H1 (cell line): ENCODE measurements at regions not wholly inside any gene's neighbourhood (a gene's known extent, or its start where the extent isn't known, plus 50 kb on each side); places are given as distances from the start of the nearest gene placed in this dataset.

Source experiments
- CTCF ChIA-PET: fragments of 300-600 bp; sonication (Branson Sonifier 250); formaldehyde crosslinking; loops from one replicate; lab custom pipeline; 2021; ENCODE audit not compliant: partially characterized antibody; lab: Charles Lee
- POLR2A ChIA-PET: fragments of 300-600 bp; sonication (Branson Sonifier 250); formaldehyde crosslinking; loops from one replicate; lab custom pipeline; 2021; ENCODE audit warnings: inconsistent platforms; ENCODE audit not compliant: partially characterized antibody; lab: Charles Lee
- DNase-seq, 2 experiments: peaks; one replicate each; pipeline versions ENCODE4 v3.0.0 to v3.0.0-alpha.2; 2010 to 2022; ENCODE audit warnings: low spot score in 2 of 2, low read depth in 1 of 2, mixed read lengths in 1 of 2
- FAIRE-seq: peaks from 2 replicates; lab custom pipeline; 2011; peaks lifted over from hg19 to GRCh38; lab: Jason Lieb, UNC
- H2AFZ ChIP-seq: 2 replicates; pipeline ENCODE4 v1.8.1; 2012; ENCODE audit warnings: low read length, inconsistent platforms
- H2AK5ac ChIP-seq: 2 replicates; pipeline ENCODE4 v1.6.1; 2013; ENCODE audit warnings: low read depth, low read length
- H2BK120ac ChIP-seq: replicated peaks from 2 replicates; pipeline ENCODE3; 2013; ENCODE audit warnings: low read depth, low read length, inconsistent platforms
- H2BK12ac ChIP-seq: 2 replicates; pipeline ENCODE4 v1.6.1; 2013; ENCODE audit warnings: low read depth, low read length
- H2BK15ac ChIP-seq: 2 replicates; pipeline ENCODE4 v1.6.1; 2013; ENCODE audit warnings: low read length
- H2BK20ac ChIP-seq: 2 replicates; pipeline ENCODE4 v1.6.1; 2013; ENCODE audit warnings: low read length
- H2BK5ac ChIP-seq: 2 replicates; pipeline ENCODE4 v1.6.1; 2013; ENCODE audit warnings: low read depth, low read length
- H3K14ac ChIP-seq: 2 replicates; pipeline ENCODE4 v1.6.1; 2013; ENCODE audit warnings: inconsistent platforms; ENCODE audit not compliant: insufficient read length
- H3K18ac ChIP-seq: 2 replicates; pipeline ENCODE4 v1.6.1; 2013; ENCODE audit warnings: low read length; ENCODE audit errors: extremely low read depth
- H3K23ac ChIP-seq: 2 replicates; pipeline ENCODE4 v1.6.1; 2013; ENCODE audit warnings: inconsistent platforms; ENCODE audit not compliant: insufficient read length
- H3K23me2 ChIP-seq: 2 replicates; pipeline ENCODE4 v1.6.1; 2013; ENCODE audit warnings: low read depth, low read length
- H3K27ac ChIP-seq: 2 replicates; pipeline ENCODE4 v1.6.1; 2011; ENCODE audit warnings: low read depth, low read length, inconsistent platforms
- H3K27me3 ChIP-seq, 4 experiments: replicated peaks in 1 of 4; 1 replicate in 1 of 4; 2 replicates in 3 of 4; pipeline versions ENCODE4 v1.6.1 to v1.8.1; 2011 to 2013; ENCODE audit warnings: low read length in 3 of 4, mild to moderate bottlenecking in 3 of 4, inconsistent platforms in 2 of 4, mixed read lengths in 2 of 4, moderate library complexity in 1 of 4; ENCODE audit not compliant: control insufficient read depth in 3 of 4, insufficient read depth in 3 of 4; ENCODE audit errors: extremely low read depth in 1 of 4
- H3K36me3 ChIP-seq, 4 experiments: 2 replicates each; pipeline versions ENCODE4 v1.6.1 to v1.8.1; 2011 to 2013; ENCODE audit warnings: mild to moderate bottlenecking in 4 of 4, low read length in 3 of 4, moderate library complexity in 2 of 4, control low read depth in 1 of 4, inconsistent platforms in 1 of 4; ENCODE audit not compliant: insufficient read depth in 4 of 4, control insufficient read depth in 2 of 4
- H3K4ac ChIP-seq: replicated peaks from 2 replicates; pipeline ENCODE3; 2013; ENCODE audit warnings: low read length, low read depth, mixed read lengths, inconsistent platforms; ENCODE audit not compliant: insufficient read length
- H3K4me1 ChIP-seq, 4 experiments: replicated peaks in 1 of 4; 1 replicate in 1 of 4; 2 replicates in 3 of 4; pipeline versions ENCODE4 v1.6.1 to v1.8.1; 2011 to 2013; ENCODE audit warnings: low read length in 3 of 4, inconsistent platforms in 2 of 4, mixed read lengths in 1 of 4; ENCODE audit not compliant: insufficient read depth in 4 of 4, control insufficient read depth in 3 of 4
- H3K4me2 ChIP-seq, 2 experiments: 2 replicates each; pipeline versions ENCODE4 v1.6.1 to v1.8.1; 2011 to 2013; ENCODE audit warnings: low read depth in 2 of 2, low read length in 2 of 2, control low read depth in 1 of 2, inconsistent platforms in 1 of 2, mild to moderate bottlenecking in 1 of 2; ENCODE audit not compliant: insufficient read depth in 1 of 2
- H3K4me3 ChIP-seq, 4 experiments: fragments of 200-600, 300-600 bp in 1 of 4; sonication (generic), shearing (Covaris generic), sonication (Bioruptor Twin) in 1 of 4; 2 replicates each; pipeline versions ENCODE4 v1.5.1 to v1.8.1; 2011 to 2016; ENCODE audit warnings: low read length in 4 of 4, low read depth in 3 of 4, control low read depth in 2 of 4, inconsistent platforms in 2 of 4, mild to moderate bottlenecking in 2 of 4, mixed read lengths in 1 of 4, moderate library complexity in 1 of 4; ENCODE audit not compliant: insufficient read depth in 2 of 4; ENCODE audit errors: extremely low read depth in 1 of 4
- H3K56ac ChIP-seq: replicated peaks from 2 replicates; pipeline ENCODE3; 2013; ENCODE audit warnings: low read depth, mild to moderate bottlenecking, mixed read lengths, low read length, inconsistent platforms; ENCODE audit not compliant: insufficient read length
- H3K79me1 ChIP-seq: 2 replicates; pipeline ENCODE4 v1.6.1; 2013; ENCODE audit warnings: low read depth, low read length, control low read depth
- H3K79me2 ChIP-seq, 2 experiments: 2 replicates each; pipeline versions ENCODE4 v1.6.1 to v1.8.1; 2012 to 2013; ENCODE audit warnings: low read length in 2 of 2, mild to moderate bottlenecking in 2 of 2, inconsistent platforms in 1 of 2; ENCODE audit not compliant: insufficient read depth in 2 of 2, control insufficient read depth in 1 of 2
- H3K9ac ChIP-seq, 4 experiments: replicated peaks in 1 of 4; 1 replicate in 1 of 4; 2 replicates in 3 of 4; pipeline versions ENCODE4 v1.6.1 to v1.8.1; 2011 to 2013; ENCODE audit warnings: low read depth in 3 of 4, low read length in 3 of 4, control low read depth in 2 of 4, mild to moderate bottlenecking in 2 of 4, moderate library complexity in 2 of 4, inconsistent platforms in 1 of 4; ENCODE audit errors: extremely low read depth in 1 of 4
- H3K9me3 ChIP-seq, 2 experiments: 2 replicates each; pipeline versions ENCODE4 v1.6.1 to v1.8.1; 2012 to 2013; ENCODE audit warnings: mild to moderate bottlenecking in 2 of 2, moderate library complexity in 2 of 2, control low read depth in 1 of 2, inconsistent platforms in 1 of 2, low read depth in 1 of 2, low read length in 1 of 2, mixed read lengths in 1 of 2; ENCODE audit not compliant: insufficient read depth in 2 of 2
- H4K20me1 ChIP-seq, 2 experiments: replicated peaks in 1 of 2; 2 replicates each; pipeline versions ENCODE3 to v1.8.1; 2011 to 2013; ENCODE audit warnings: inconsistent platforms in 2 of 2, low read length in 2 of 2, mild to moderate bottlenecking in 1 of 2; ENCODE audit not compliant: insufficient read depth in 2 of 2, control insufficient read depth in 1 of 2
- H4K5ac ChIP-seq: 2 replicates; pipeline ENCODE4 v1.6.1; 2013; ENCODE audit warnings: low read length, low read depth, mixed read lengths, inconsistent platforms; ENCODE audit not compliant: insufficient read length
- H4K8ac ChIP-seq: 2 replicates; pipeline ENCODE4 v1.8.0; 2013; ENCODE audit warnings: mild to moderate bottlenecking, moderate library complexity, low read length, inconsistent platforms; ENCODE audit not compliant: insufficient read depth; ENCODE audit errors: extremely low read depth
- H4K91ac ChIP-seq: replicated peaks from 2 replicates; pipeline ENCODE3; 2013; ENCODE audit warnings: low read length, mixed read lengths, inconsistent platforms; ENCODE audit not compliant: insufficient read length
- CHD2 ChIP-seq: IDR thresholded peaks from 2 replicates; pipeline ENCODE4 v1.6.1; 2012; ENCODE audit warnings: low read length, improper control_type of control experiment
- RFX5 ChIP-seq: IDR thresholded peaks from 2 replicates; pipeline ENCODE4 v1.6.1; 2011; ENCODE audit warnings: low read depth, low read length, improper control_type of control experiment, borderline replicate concordance
- SP4 ChIP-seq: IDR thresholded peaks from 2 replicates; pipeline ENCODE4 v1.6.1; 2012; ENCODE audit warnings: low read length, inconsistent platforms
- WGBS, 2 experiments: shearing (Covaris generic) in 1 of 2; methylation state at CpG; one replicate each; pipeline versions ENCODE4 v1.1.6 to v1.1.7; 2013 to 2015; ENCODE audit warnings: low lambda C conversion rate in 2 of 2, mixed read lengths in 2 of 2, inconsistent platforms in 1 of 2, low coverage in 1 of 2, missing lambda C conversion rate in 1 of 2; ENCODE audit not compliant: insufficient replicate concordance in 2 of 2, insufficient coverage in 1 of 2, insufficient read length in 1 of 2; ENCODE audit errors: extremely low coverage in 1 of 2, missing lambda C conversion rate in 1 of 2; 5-methylcytosine and 5-hydroxymethylcytosine counted together

- DNase-seq: no peak
- no peak for FAIRE-seq
- CTCF ChIA-PET: no interaction called here
Observed at GRCh38 chr20:22921595-22922421, 113.3 kb upstream of the SSTR4 start.

More at GRCh38 chr20:22921595-22922421, 113.3 kb upstream of the SSTR4 start:
- Histone ChIP-seq H2BK12ac (no peak overlapping the region), H3K36me3 (no peaks in the 10 kb centered on the region), H2AFZ (no peak overlapping the region), H3K79me2 (no peaks in the 10 kb centered on the region), H3K27me3 (no peaks in the 10 kb centered on the region), H2BK15ac (no peak overlapping the region), H2AK5ac (no peak overlapping the region), H3K18ac (no peak overlapping the region), H3K9me3 (no peaks in the 10 kb centered on the region), H2BK5ac (no peak overlapping the region), H3K4me2 (no peak overlapping the region), H3K4me1 (no peaks in the 10 kb centered on the region), H3K23me2 (no peaks in the 10 kb centered on the region; the same call in 1 of the 2 replicates), H3K4ac (no peak overlapping the region), H4K20me1 (no peaks in the 10 kb centered on the region), H4K91ac (no peak overlapping the region), H3K56ac (no peak overlapping the region), H2BK20ac (no peak overlapping the region), H3K79me1 (no peaks in the 10 kb centered on the region), H3K23ac (no peak overlapping the region), H4K8ac (no peak overlapping the region), H3K4me3 (no peak overlapping the region), H3K27ac (no peak overlapping the region), H2BK120ac (no peak overlapping the region), H3K14ac (no peak overlapping the region), H3K9ac (no peak overlapping the region), H4K5ac (no peak overlapping the region)
- TF ChIP-seq CHD2 (no peak), SP4 (no peak), RFX5 (no peak)
- POLR2A ChIA-PET: no interaction called here
- 89% methylated on average over 7 of the region's 7 CpGs; no CpG with 5 or more reads in 1 of the 2 experiments for WGBS, 2 experiments
